OCI-LY3 (cell line): ENCODE measurements at regions not wholly inside any gene's neighbourhood (a gene's known extent, or its start where the extent isn't known, plus 50 kb on each side); places are given as distances from the start of the nearest gene placed in this dataset.

Experiments used
- CTCF ChIP-seq: fragments of 200-600, 300-600 bp; sonication (generic); IDR thresholded peaks from 2 replicates; pipeline ENCODE4 v1.5.1; 2014; ENCODE audit warnings: antibody characterized with exemption, low read length, low read depth
- EZH2phosphoT487 ChIP-seq: fragments of 200-600 bp; shearing (Covaris generic); IDR thresholded peaks from 2 replicates; pipeline ENCODE4 v1.6.1; 2018; ENCODE audit warnings: antibody characterized with exemption, mixed run types, low read depth

DNA sequence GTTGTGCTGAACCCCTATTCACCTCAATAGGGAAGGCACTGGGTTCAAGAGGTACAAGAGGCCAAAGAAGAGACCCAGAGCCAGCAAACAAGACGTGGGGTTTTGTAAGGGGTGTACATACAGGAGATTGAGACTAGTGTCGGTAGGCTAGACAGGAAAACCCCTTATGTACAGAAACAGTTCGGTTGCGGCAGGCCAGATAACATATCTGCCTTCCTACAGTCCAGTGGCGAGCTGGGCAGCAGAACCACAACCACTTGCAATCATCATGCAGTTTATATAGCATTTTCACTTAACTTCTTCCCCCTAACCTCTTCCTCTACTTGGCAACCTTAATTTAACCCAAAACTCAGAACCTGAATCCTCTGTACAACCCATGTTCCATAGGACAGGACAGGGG, 422.2 kb downstream of the PDHA2 start:
- TF ChIP-seq CTCF (no peak), EZH2phosphoT487 (no peak)
